ENCODE measurements at regions not wholly inside any gene's neighbourhood (a gene's known extent, or its start where the extent isn't known, plus 50 kb on each side); places are given as distances from the start of the nearest gene placed in this dataset.
A peak's percentile ranks its signal among the peaks of the same experiment; 100 is the strongest.
"Not testable (repeated sequence)": the region's sequence is repeated elsewhere in the genome, so short reads cannot be mapped to it uniquely, and the experiment has no call there.

DNA sequence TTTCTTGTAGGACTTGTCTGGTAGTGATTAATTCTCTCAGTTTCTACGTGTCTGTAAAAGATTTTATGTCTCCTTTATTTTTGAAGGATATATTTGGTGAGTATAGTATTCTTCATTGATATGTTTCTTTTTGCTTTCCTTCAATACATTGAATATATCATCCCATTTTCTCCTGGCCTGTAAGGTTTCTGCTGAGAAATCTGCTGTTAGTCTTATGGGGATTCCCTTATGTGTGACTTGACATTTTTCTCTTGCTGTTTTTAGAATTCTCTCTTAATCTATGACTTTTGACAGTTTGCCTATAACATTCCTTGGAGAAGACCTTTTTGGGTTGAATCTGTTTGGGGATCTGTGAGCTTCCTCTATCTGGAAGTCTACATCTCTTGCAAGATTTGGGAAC lies 281.0 kb upstream of the MEIS1 start:
- TF ChIP-seq, protein P1, sequence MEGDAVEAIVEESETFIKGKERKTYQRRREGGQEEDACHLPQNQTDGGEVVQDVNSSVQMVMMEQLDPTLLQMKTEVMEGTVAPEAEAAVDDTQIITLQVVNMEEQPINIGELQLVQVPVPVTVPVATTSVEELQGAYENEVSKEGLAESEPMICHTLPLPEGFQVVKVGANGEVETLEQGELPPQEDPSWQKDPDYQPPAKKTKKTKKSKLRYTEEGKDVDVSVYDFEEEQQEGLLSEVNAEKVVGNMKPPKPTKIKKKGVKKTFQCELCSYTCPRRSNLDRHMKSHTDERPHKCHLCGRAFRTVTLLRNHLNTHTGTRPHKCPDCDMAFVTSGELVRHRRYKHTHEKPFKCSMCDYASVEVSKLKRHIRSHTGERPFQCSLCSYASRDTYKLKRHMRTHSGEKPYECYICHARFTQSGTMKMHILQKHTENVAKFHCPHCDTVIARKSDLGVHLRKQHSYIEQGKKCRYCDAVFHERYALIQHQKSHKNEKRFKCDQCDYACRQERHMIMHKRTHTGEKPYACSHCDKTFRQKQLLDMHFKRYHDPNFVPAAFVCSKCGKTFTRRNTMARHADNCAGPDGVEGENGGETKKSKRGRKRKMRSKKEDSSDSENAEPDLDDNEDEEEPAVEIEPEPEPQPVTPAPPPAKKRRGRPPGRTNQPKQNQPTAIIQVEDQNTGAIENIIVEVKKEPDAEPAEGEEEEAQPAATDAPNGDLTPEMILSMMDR (IDR thresholded peaks at IDR 0.05; ENCODE audit: low read depth, low read length, missing control alignments) = no peak
- no peak for DNase-seq (ENCODE audit: extremely low read depth, low read depth)
- no peak overlapping the region for H3K4me3 ChIP-seq (replicated peaks; ENCODE audit: low read depth, low read length)

DNA sequence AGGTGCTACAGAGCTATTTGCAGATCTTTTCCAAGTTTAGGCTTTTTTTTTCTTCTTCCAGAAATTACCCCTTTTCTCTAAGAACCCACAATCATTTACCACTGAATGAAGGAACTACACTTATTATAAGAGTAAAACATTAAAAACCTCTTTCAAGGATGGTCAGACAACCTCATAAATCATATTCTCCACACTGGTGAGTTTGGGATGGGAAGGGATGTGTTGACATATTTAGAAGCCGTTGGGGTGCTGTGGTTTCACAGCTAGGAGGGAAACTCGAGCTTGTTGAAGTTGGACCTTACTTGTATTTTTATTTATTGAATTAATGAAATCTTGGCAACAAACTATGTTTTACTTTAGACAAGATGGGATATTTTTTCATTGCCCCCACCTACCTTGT lies 289.4 kb upstream of the MEIS1 start:
- TF ChIP-seq, protein P1 (IDR thresholded peaks at IDR 0.05; ENCODE audit: low read depth, low read length, missing control alignments) = no peak
- no peak overlapping the region for H3K4me3 ChIP-seq (replicated peaks; ENCODE audit: low read depth, low read length)
- no peak for DNase-seq (ENCODE audit: extremely low read depth, low read depth)

GRCh38 chr2:66144324-66144723 lies 290.6 kb upstream of the MEIS1 start:
- not testable (repeated sequence) for H3K4me3 ChIP-seq (replicated peaks; ENCODE audit: low read depth, low read length); DNase-seq (ENCODE audit: extremely low read depth, low read depth)

GRCh38 chr2:66137606-66138130 lies 297.3 kb upstream of the MEIS1 start:
- TF ChIP-seq, protein P1 (IDR thresholded peaks at IDR 0.05; ENCODE audit: low read depth, low read length, missing control alignments) = no peak
- DNase-seq (ENCODE audit: extremely low read depth, low read depth) = no peak
- no peak overlapping the region for H3K4me3 ChIP-seq (replicated peaks; ENCODE audit: low read depth, low read length)

DNA sequence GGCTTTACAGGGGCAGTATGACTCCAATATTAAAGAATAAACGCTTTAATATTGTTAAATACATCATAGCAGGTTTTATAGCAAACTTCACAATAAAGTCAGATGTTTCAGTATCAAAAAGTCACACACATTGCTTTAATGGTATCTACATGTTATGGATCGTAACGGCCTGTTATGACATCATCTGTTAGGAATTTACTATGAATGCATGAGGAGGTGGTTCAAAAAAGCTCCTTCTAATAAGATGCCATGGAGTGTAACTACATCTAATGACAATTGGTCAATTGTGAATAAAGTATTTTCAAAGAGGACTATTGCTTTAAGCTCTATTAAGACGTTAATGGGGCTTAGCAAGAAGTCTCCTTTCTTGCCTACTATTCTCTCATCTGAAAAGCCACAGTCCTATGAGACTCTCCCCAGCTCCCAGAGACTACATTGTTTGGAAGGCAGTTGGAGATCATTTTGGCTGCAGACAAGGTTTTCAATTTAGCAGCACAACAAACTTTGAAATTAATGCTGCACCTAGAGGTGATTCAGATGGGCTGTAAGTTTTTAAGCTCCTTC lies 300.7 kb upstream of the MEIS1 start:
- peak; percentile 1 for DNase-seq (ENCODE audit: extremely low read depth, low read depth)
- H3K4me3 ChIP-seq (replicated peaks; ENCODE audit: low read depth, low read length) = no peak overlapping the region
- TF ChIP-seq, protein P1 (IDR thresholded peaks at IDR 0.05; ENCODE audit: low read depth, low read length, missing control alignments) = no peak

GRCh38 chr2:66127656-66128055 lies 307.3 kb upstream of the MEIS1 start:
- H3K4me3 ChIP-seq (replicated peaks; ENCODE audit: low read depth, low read length) = no peak overlapping the region
- TF ChIP-seq, protein P1 (IDR thresholded peaks at IDR 0.05; ENCODE audit: low read depth, low read length, missing control alignments) = no peak
- no peak for DNase-seq (ENCODE audit: extremely low read depth, low read depth)

- H3K4me3 ChIP-seq (replicated peaks; ENCODE audit: low read depth, low read length) = no peak overlapping the region
- TF ChIP-seq, protein P1 (IDR thresholded peaks at IDR 0.05; ENCODE audit: low read depth, low read length, missing control alignments) = no peak
- no peak for DNase-seq (ENCODE audit: extremely low read depth, low read depth)
These were observed 307.9 kb upstream of the MEIS1 start for GRCh38 chr2:66127061-66127460.

All from HFF-Myc (cell line).